K562 (cell line): ENCODE measurements at regions not wholly inside any gene's neighbourhood (a gene's known extent, or its start where the extent isn't known, plus 50 kb on each side); places are given as distances from the start of the nearest gene placed in this dataset.

Experiments
- ATAC-seq: fragments of 200-7000 bp; cut with Tn5 transposase; 3 replicates; pipeline ENCODE4 v1.9.1; 2020; ENCODE audit warnings: moderate library complexity
- BruUV-seq: library from RNA; stranded (reverse); fragments of 400-500 nt; replicated peaks from 2 replicates; lab custom pipeline; 2021; lab: Mats Ljungman, UMichigan
- CTCF ChIA-PET: fragments of 300-600 bp; formaldehyde crosslinking; extraction: SDS; loops from one replicate; lab custom pipeline; 2021; ENCODE audit warnings: low intra/inter-chr PET ratio; lab: Yijun Ruan, JAX
- POLR2A ChIA-PET: fragments of 300-600, 350-650 bp; sonication (Branson Sonifier 250); formaldehyde crosslinking; extraction: SDS; loops from one replicate; lab custom pipeline; 2021; ENCODE audit warnings: antibody characterized with exemption, inconsistent platforms; lab: Yijun Ruan, JAX
- DNase-seq, 4 experiments: peaks; one replicate each; pipeline versions ENCODE4 v3.0.0 to v3.0.0-alpha.2; 2011 to 2018; ENCODE audit warnings: low spot score in 3 of 4, mixed read lengths in 3 of 4; ENCODE audit errors: extremely low read depth in 1 of 4
- FAIRE-seq: peaks from 2 replicates; lab custom pipeline; 2011; peaks lifted over from hg19 to GRCh38; lab: Jason Lieb, UNC
- H2AFZ ChIP-seq: 2 replicates; pipeline ENCODE4 v1.6.0; 2011; ENCODE audit warnings: low read depth, low read length, control low read depth, inconsistent platforms
- H3K27ac ChIP-seq: fragments of 200-600 bp; 3 replicates; pipeline ENCODE4 v1.8.0; 2011; ENCODE audit warnings: low read depth, mild to moderate bottlenecking, control low read depth, inconsistent platforms, low read length, moderate library complexity, mixed read lengths; ENCODE audit errors: extremely low read depth
- H3K27me3 ChIP-seq, 2 experiments: fragments of 300-600 bp in 1 of 2; 2 replicates in 1 of 2; 3 replicates in 1 of 2; pipeline versions ENCODE4 v1.6.0 to v1.8.0; 2011; ENCODE audit warnings: inconsistent platforms in 2 of 2, low read length in 2 of 2, mild to moderate bottlenecking in 1 of 2, mixed read lengths in 1 of 2, moderate library complexity in 1 of 2; ENCODE audit not compliant: control insufficient read depth in 2 of 2, insufficient read depth in 2 of 2
- H3K36me3 ChIP-seq: fragments of 300-600 bp; 3 replicates; pipeline ENCODE4 v1.8.0; 2011; ENCODE audit warnings: mild to moderate bottlenecking, low read length, inconsistent platforms; ENCODE audit not compliant: control insufficient read depth, insufficient read depth
- H3K4me1 ChIP-seq, 2 experiments: fragments of 200-600 bp in 1 of 2; replicated peaks in 1 of 2; 2 replicates in 1 of 2; 3 replicates in 1 of 2; pipeline versions ENCODE4 v1.5.1 to v1.8.0; 2011; ENCODE audit warnings: inconsistent platforms in 2 of 2, low read length in 2 of 2, mild to moderate bottlenecking in 1 of 2, mixed read lengths in 1 of 2, moderate library complexity in 1 of 2; ENCODE audit not compliant: control insufficient read depth in 2 of 2, insufficient read depth in 2 of 2
- H3K4me2 ChIP-seq: 2 replicates; pipeline ENCODE4 v1.6.1; 2011; ENCODE audit warnings: low read length, control low read depth, inconsistent platforms, mixed read lengths; ENCODE audit not compliant: insufficient read depth
- H3K4me3 ChIP-seq: fragments of 200-600 bp; sonication (generic), shearing (Covaris generic); 2 replicates; pipeline ENCODE4 v1.5.1; 2016; ENCODE audit warnings: control low read depth, inconsistent platforms
- H3K79me2 ChIP-seq: fragments of 200-600 bp; 3 replicates; pipeline ENCODE4 v1.8.0; 2011; ENCODE audit warnings: low read length, inconsistent platforms; ENCODE audit not compliant: control insufficient read depth, insufficient read depth
- H3K9ac ChIP-seq, 2 experiments: 2 replicates each; pipeline versions ENCODE4 v1.6.0 to v1.6.1; 2011; ENCODE audit warnings: low read depth in 2 of 2, low read length in 2 of 2, control low read depth in 1 of 2, inconsistent platforms in 1 of 2, mild to moderate bottlenecking in 1 of 2, mixed read lengths in 1 of 2; ENCODE audit not compliant: insufficient read depth in 1 of 2
- H3K9me1 ChIP-seq: one replicate; pipeline ENCODE4 v1.6.0; 2011; ENCODE audit warnings: inconsistent platforms, mild to moderate bottlenecking, low read length, moderate library complexity; ENCODE audit not compliant: control insufficient read depth, insufficient read depth
- H3K9me3 ChIP-seq: replicated peaks from 2 replicates; pipeline ENCODE4 v1.5.1; 2011; ENCODE audit warnings: low read depth, low read length, inconsistent platforms; ENCODE audit not compliant: control insufficient read depth, insufficient read depth
- H4K20me1 ChIP-seq: replicated peaks from 2 replicates; pipeline ENCODE4 v1.6.1; 2011; ENCODE audit warnings: low read length, inconsistent platforms, mixed read lengths; ENCODE audit not compliant: control insufficient read depth, insufficient read depth
- BDP1 ChIP-seq: IDR thresholded peaks from 3 replicates; pipeline ENCODE4 v1.6.1; 2011; ENCODE audit not compliant: insufficient read length, insufficient read depth
- EGR1 ChIP-seq: fragments of 450-650 bp; conservative IDR thresholded peaks from 2 replicates; pipeline ENCODE4 v1.6.1; 2017; ENCODE audit warnings: mild to moderate bottlenecking
- ELF4 ChIP-seq: fragments of 450-650 bp; formaldehyde crosslinking; IDR thresholded peaks from 2 replicates; pipeline ENCODE4 v1.4.0; 2022; ENCODE audit warnings: missing genetic modification characterization
- GATAD2B ChIP-seq: fragments of 450-650 bp; IDR thresholded peaks from 2 replicates; pipeline ENCODE4 v1.6.1; 2017; ENCODE audit warnings: mild to moderate bottlenecking, borderline replicate concordance
- GTF2E2 ChIP-seq: fragments of 200-800 bp; sonication (Bioruptor generic); IDR thresholded peaks from 2 replicates; pipeline ENCODE4 v1.6.1; 2016; ENCODE audit warnings: missing genetic modification characterization, missing compliant biosample characterization
- KLF10 ChIP-seq: fragments of 250-450 bp; sonication (Bioruptor Pico); IDR thresholded peaks from 2 replicates; pipeline ENCODE4 v1.6.1; 2021; ENCODE audit warnings: matching md5 sums
- KLF13 ChIP-seq: fragments of 450-650 bp; IDR thresholded peaks from 2 replicates; pipeline ENCODE4 v1.6.1; 2016; ENCODE audit warnings: missing genetic modification characterization, low read depth, mild to moderate bottlenecking, missing compliant biosample characterization, moderate library complexity, borderline replicate concordance
- NFATC3 ChIP-seq: fragments of 450-650 bp; IDR thresholded peaks from 2 replicates; pipeline ENCODE4 v1.6.1; 2017; ENCODE audit warnings: mild to moderate bottlenecking
- SRSF3 ChIP-seq: fragments of 200-400 bp; formaldehyde crosslinking; IDR thresholded peaks from 2 replicates; pipeline ENCODE4 v1.6.1; 2016; ENCODE audit warnings: mild to moderate bottlenecking, low read length, moderate library complexity; ENCODE audit not compliant: insufficient read depth
- STAG1 ChIP-seq: sonication (generic); formaldehyde crosslinking; IDR thresholded peaks from 2 replicates; pipeline ENCODE4 v1.5.0; 2020; ENCODE audit warnings: missing genetic modification reagents, borderline replicate concordance
- TCF3 ChIP-seq: sonication (generic); formaldehyde crosslinking; IDR thresholded peaks from 2 replicates; pipeline ENCODE4 v1.4.0; 2020; ENCODE audit warnings: mild to moderate bottlenecking, missing genetic modification reagents
- TFAM ChIP-seq: fragments of 250-450 bp; sonication (Bioruptor Pico); conservative IDR thresholded peaks from 2 replicates; pipeline ENCODE4 v1.5.0; 2021; ENCODE audit warnings: mild to moderate bottlenecking, moderate library complexity
- WHSC1 ChIP-seq: IDR thresholded peaks from one replicate; pipeline ENCODE4 v1.6.1; 2012; ENCODE audit warnings: low read length, control low read depth, inconsistent platforms
- ZBTB1 ChIP-seq: sonication (generic); formaldehyde crosslinking; IDR thresholded peaks from 2 replicates; pipeline ENCODE4 v1.8.1; 2023; ENCODE audit warnings: missing genetic modification reagents, low read depth, mild to moderate bottlenecking, borderline replicate concordance
- ZEB2 ChIP-seq: fragments of 450-650 bp; IDR thresholded peaks from 2 replicates; pipeline ENCODE4 v1.6.1; 2016
- WGBS: fragments of 100-300 bp; shearing (Covaris generic); methylation state at CpG from one replicate; pipeline ENCODE4 v1.1.6; 2016; ENCODE audit warnings: low coverage, mixed read lengths; ENCODE audit not compliant: insufficient coverage; ENCODE audit errors: missing lambda C conversion rate; 5-methylcytosine and 5-hydroxymethylcytosine counted together
- in situ Hi-C: fragments of 300-500 bp; cut with MboI; formaldehyde crosslinking; loops from 4 replicates; pipeline ENCODE4 v1.15.0; 2018; ENCODE audit warnings: inconsistent platforms, mixed read lengths
- intact Hi-C: fragments of 100-400 bp; cut with micrococcal nuclease; formaldehyde crosslinking; loops from 2 replicates; pipeline ENCODE4 v1.14.2; 2022
- TF ChIP-seq, protein P1 (sequence below): IDR thresholded peaks from 2 replicates; pipeline ENCODE4 v1.6.1; 2012; ENCODE audit warnings: low read depth, low read length, improper control_type of control experiment, borderline replicate concordance
- TF ChIP-seq, protein P2 (sequence below): fragments of 450-650 bp; formaldehyde crosslinking; IDR thresholded peaks from 2 replicates; pipeline ENCODE4 v1.4.0; 2020; ENCODE audit warnings: mild to moderate bottlenecking, moderate library complexity

DNA sequence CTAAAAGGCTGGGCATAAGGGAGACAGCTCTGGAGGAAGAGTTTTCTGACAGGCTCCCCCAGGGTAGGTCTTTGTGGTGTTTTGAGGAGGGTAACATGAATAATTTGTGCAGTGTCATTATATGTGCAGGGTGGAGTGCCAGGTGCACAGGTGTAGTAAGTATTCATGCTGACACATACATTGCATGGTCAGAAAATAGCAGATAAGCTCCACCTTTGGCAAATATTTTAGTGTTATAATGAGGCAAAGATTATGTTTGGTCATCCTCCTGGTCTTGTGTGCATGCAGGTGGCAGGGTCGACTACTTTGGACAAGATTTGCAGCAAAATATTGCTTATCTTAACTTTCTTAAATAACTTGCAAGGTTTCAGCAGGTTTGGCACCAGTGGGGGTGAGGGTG, 910.4 kb upstream of the PCDH10 start:
- no peak for FAIRE-seq
- TF ChIP-seq GTF2E2 (tag) (no peak), SRSF3 (no peak)
- TF ChIP-seq, all 486 proteins: peak for 0
- no peak overlapping the region for H3K4me3 ChIP-seq
- no peak overlapping the region for H3K9ac ChIP-seq
- POLR2A ChIA-PET: no interaction called here
- BruUV-seq: no TSS peak
- no peaks in the 10 kb centered on the region for H3K9me1 ChIP-seq
- 0% methylated on average over 1 of the region's 1 CpG for WGBS
- no peaks in the 10 kb centered on the region for H3K36me3 ChIP-seq
- no peak for DNase-seq
- no peaks in the 10 kb centered on the region for H3K9me3 ChIP-seq
- in situ Hi-C loops: no loop called here
- H4K20me1 ChIP-seq: no peaks in the 10 kb centered on the region
- intact Hi-C loops: no loop called here
- no peak for ATAC-seq
- H2AFZ ChIP-seq: no peak overlapping the region
- no peaks in the 10 kb centered on the region for H3K79me2 ChIP-seq
- H3K4me1 ChIP-seq: no peaks in the 10 kb centered on the region
- CTCF ChIA-PET: no interaction called here
- no peaks in the 10 kb centered on the region for H3K27me3 ChIP-seq
- H3K4me2 ChIP-seq: no peak overlapping the region
- no peak overlapping the region for H3K27ac ChIP-seq

DNA sequence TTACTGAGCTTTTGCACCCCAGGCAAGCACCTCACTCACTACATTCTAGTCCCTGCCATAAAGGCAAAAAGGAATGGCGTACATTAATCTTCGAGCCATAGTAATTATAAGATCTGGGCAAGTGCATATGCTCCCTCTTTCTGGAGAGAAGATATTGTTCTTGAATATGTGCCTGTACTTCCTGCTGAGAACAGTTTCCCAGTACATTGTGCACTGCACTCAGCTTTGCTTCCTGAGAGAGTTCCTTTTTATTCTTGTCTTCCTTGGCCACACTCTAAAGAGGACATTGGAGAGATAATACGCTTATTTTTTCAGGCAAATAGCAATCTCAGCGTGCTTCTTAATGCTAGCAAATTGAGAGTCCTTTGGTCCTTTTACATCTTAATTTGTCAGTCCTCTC, 909.0 kb upstream of the PCDH10 start:
- POLR2A ChIA-PET: no interaction called here
- in situ Hi-C loops: no loop called here
- Histone ChIP-seq H3K9ac (no peak overlapping the region), H2AFZ (no peak overlapping the region), H3K27me3 (no peaks in the 10 kb centered on the region), H3K9me3 (no peaks in the 10 kb centered on the region), H3K79me2 (no peaks in the 10 kb centered on the region), H3K27ac (no peak overlapping the region), H3K9me1 (no peaks in the 10 kb centered on the region), H3K4me1 (no peaks in the 10 kb centered on the region), H3K4me3 (no peak overlapping the region), H3K4me2 (no peak overlapping the region), H3K36me3 (no peaks in the 10 kb centered on the region), H4K20me1 (no peaks in the 10 kb centered on the region)
- BruUV-seq: no TSS peak
- intact Hi-C loops: no loop called here
- DNase-seq: no peak
- no peak for FAIRE-seq
- 0% methylated on average over 4 of the region's 4 CpGs for WGBS
- ATAC-seq: no peak
- CTCF ChIA-PET: no interaction called here
- TF ChIP-seq TCF3 (CRISPR knock-in tag) (no peak), KLF13 (no peak), STAG1 (CRISPR knock-in tag) (no peak), GATAD2B (no peak), ZBTB1 (no peak), ELF4 (CRISPR knock-in tag) (no peak), EGR1 (no peak), KLF10 (CRISPR knock-in tag) (no peak), WHSC1 (no peak), TFAM (CRISPR knock-in tag) (no peak), ZEB2 (no peak), BDP1 (no peak), NFATC3 (no peak)
- TF ChIP-seq, protein P1, sequence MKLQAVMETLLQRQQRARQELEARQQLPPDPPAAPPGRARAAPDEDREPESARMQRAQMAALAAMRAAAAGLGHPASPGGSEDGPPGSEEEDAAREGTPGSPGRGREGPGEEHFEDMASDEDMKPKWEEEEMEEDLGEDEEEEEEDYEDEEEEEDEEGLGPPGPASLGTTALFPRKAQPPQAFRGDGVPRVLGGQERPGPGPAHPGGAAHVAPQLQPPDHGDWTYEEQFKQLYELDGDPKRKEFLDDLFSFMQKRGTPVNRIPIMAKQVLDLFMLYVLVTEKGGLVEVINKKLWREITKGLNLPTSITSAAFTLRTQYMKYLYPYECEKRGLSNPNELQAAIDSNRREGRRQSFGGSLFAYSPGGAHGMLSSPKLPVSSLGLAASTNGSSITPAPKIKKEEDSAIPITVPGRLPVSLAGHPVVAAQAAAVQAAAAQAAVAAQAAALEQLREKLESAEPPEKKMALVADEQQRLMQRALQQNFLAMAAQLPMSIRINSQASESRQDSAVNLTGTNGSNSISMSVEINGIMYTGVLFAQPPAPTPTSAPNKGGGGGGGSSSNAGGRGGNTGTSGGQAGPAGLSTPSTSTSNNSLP: no peak
- TF ChIP-seq, protein P2, sequence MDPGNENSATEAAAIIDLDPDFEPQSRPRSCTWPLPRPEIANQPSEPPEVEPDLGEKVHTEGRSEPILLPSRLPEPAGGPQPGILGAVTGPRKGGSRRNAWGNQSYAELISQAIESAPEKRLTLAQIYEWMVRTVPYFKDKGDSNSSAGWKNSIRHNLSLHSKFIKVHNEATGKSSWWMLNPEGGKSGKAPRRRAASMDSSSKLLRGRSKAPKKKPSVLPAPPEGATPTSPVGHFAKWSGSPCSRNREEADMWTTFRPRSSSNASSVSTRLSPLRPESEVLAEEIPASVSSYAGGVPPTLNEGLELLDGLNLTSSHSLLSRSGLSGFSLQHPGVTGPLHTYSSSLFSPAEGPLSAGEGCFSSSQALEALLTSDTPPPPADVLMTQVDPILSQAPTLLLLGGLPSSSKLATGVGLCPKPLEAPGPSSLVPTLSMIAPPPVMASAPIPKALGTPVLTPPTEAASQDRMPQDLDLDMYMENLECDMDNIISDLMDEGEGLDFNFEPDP (CRISPR knock-in tag): no peak
